ENCODE measurements at regions not wholly inside any gene's neighbourhood (a gene's known extent, or its start where the extent isn't known, plus 50 kb on each side); places are given as distances from the start of the nearest gene placed in this dataset.

DNA sequence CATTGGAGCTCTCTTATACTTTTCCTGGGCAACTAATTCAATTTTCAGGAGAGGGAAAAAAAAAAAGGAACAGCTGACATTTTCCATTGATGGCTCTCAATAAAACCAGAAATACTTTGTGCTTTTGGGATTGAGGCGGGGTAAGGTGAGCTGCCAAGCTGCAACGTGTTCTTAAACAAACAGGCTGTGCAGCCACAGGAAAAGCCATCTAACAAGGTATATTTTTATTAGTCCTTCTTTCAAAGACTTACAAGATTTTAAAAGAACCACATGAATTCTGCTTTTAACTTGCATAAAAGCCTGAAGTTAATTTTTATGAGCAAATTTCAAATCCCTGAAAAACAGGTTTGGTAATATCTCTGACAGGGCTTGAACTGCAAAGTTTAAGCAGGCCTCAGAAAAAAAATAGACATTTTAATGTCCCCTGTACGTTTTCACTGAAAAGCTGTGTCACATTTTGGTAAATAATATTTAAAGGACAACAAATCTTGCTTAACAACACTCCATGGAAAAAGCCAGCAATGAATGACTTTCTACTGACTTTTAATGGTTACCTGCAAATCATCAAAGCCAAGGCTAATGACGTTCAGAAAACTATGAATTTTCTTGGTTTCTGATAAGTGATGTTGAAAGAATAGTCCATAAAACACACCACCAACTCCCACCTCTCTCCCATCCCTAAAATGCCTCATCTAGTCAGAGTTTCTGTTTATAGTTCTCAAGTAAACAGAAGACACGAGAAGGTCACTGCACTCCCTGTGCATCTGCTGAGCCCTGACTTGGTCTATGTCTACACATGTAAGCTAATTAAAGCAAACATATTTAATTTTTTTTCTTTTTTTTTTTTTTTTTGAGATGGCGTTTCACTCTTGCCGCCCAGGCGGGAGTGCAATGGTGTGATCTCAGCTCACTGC, 433.6 kb downstream of the PIK3R1 start:
- 100% methylated on average over 1 of the region's 8 CpGs for WGBS (ENCODE audit: insufficient coverage)
- TF ChIP-seq, protein P1, sequence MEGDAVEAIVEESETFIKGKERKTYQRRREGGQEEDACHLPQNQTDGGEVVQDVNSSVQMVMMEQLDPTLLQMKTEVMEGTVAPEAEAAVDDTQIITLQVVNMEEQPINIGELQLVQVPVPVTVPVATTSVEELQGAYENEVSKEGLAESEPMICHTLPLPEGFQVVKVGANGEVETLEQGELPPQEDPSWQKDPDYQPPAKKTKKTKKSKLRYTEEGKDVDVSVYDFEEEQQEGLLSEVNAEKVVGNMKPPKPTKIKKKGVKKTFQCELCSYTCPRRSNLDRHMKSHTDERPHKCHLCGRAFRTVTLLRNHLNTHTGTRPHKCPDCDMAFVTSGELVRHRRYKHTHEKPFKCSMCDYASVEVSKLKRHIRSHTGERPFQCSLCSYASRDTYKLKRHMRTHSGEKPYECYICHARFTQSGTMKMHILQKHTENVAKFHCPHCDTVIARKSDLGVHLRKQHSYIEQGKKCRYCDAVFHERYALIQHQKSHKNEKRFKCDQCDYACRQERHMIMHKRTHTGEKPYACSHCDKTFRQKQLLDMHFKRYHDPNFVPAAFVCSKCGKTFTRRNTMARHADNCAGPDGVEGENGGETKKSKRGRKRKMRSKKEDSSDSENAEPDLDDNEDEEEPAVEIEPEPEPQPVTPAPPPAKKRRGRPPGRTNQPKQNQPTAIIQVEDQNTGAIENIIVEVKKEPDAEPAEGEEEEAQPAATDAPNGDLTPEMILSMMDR (IDR thresholded peaks at IDR 0.05): no peak
- Mint-ChIP-seq H3K27me3 (ENCODE audit: low read depth in 3 of 3) (peaks cover 0 to 4% (median 1%) of the 10 kb centered on the region in 3 donors), H3K4me3 (no peak overlapping the region), H3K36me3 (no peaks in the 10 kb centered on the region), H3K4me1 (no peaks in the 10 kb centered on the region), H3K27ac (no peak overlapping the region), H3K9me3 (peaks cover 0 to 5% (median 0%) of the 10 kb centered on the region in 7 donors)
- Histone ChIP-seq H3K9me3 (replicated peaks in 1 of 2; ENCODE audit: control insufficient read depth in 1 of 2, insufficient read depth in 1 of 2, low read length in 2 of 2) (no peaks in the 10 kb centered on the region), H4K20me1 (ENCODE audit: insufficient read depth, low read length) (no peaks in the 10 kb centered on the region), H3K4me1 (ENCODE audit: control insufficient read depth in 1 of 2, insufficient read depth in 2 of 2, low read length in 2 of 2) (no peaks in the 10 kb centered on the region), H3K27ac (ENCODE audit: low read depth in 1 of 2, low read length in 2 of 2) (no peak overlapping the region), H3K36me3 (replicated peaks in 1 of 2; ENCODE audit: control insufficient read depth in 1 of 2, insufficient read depth in 2 of 2, low read length in 2 of 2) (no peaks in the 10 kb centered on the region), H3K4me2 (replicated peaks; ENCODE audit: extremely low read depth, low read length, poor library complexity, severe bottlenecking) (no peak overlapping the region), H3K9ac (ENCODE audit: insufficient read depth, low read length, poor library complexity, severe bottlenecking) (no peak overlapping the region), H3K4me3 (replicated peaks in 1 of 3; ENCODE audit: low read depth in 2 of 3, low read length in 3 of 3) (no peak overlapping the region), H3K79me2 (ENCODE audit: insufficient read depth, low read length) (no peaks in the 10 kb centered on the region), H3K27me3 (ENCODE audit: control insufficient read depth in 2 of 2, insufficient read depth in 2 of 2, low read length in 2 of 2) (no peaks in the 10 kb centered on the region), H2AFZ (ENCODE audit: insufficient read depth, low read depth, low read length, poor library complexity, severe bottlenecking) (no peak overlapping the region)
- intact Hi-C loops (cut with micrococcal nuclease): no loop called here
- no peak for DNase-seq

DNA sequence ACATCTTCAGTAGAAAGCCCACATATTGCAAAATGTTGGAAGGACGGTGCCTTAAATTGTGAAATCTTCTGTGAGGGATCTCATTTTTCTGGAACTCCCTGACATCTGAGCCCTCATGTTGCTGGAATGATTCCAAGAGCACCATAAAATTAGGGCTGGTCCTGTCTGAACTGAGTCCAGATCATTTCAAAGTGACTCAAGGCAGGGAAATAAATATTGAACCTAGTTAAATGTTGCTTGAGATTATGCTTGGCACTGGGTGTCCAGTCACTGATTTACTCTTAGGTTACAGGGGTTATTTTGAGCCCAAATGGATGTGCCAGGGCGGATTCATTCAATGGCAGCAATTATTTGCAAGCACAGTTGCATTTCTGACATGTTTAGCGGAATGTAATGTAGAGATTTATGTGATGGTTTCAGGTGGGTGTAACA, 437.0 kb downstream of the PIK3R1 start:
- DNase-seq: no peak
- Histone ChIP-seq H2AFZ (ENCODE audit: insufficient read depth, low read depth, low read length, poor library complexity, severe bottlenecking) (no peak overlapping the region), H4K20me1 (ENCODE audit: insufficient read depth, low read length) (no peaks in the 10 kb centered on the region), H3K79me2 (ENCODE audit: insufficient read depth, low read length) (no peaks in the 10 kb centered on the region), H3K4me1 (ENCODE audit: control insufficient read depth in 1 of 2, insufficient read depth in 2 of 2, low read length in 2 of 2) (no peaks in the 10 kb centered on the region), H3K9me3 (replicated peaks in 1 of 2; ENCODE audit: control insufficient read depth in 1 of 2, insufficient read depth in 1 of 2, low read length in 2 of 2) (no peaks in the 10 kb centered on the region), H3K9ac (ENCODE audit: insufficient read depth, low read length, poor library complexity, severe bottlenecking) (no peak overlapping the region), H3K36me3 (replicated peaks in 1 of 2; ENCODE audit: control insufficient read depth in 1 of 2, insufficient read depth in 2 of 2, low read length in 2 of 2) (no peaks in the 10 kb centered on the region), H3K4me2 (replicated peaks; ENCODE audit: extremely low read depth, low read length, poor library complexity, severe bottlenecking) (no peak overlapping the region), H3K27ac (ENCODE audit: low read depth in 1 of 2, low read length in 2 of 2) (no peak overlapping the region), H3K4me3 (replicated peaks in 1 of 3; ENCODE audit: low read depth in 2 of 3, low read length in 3 of 3) (no peak overlapping the region), H3K27me3 (ENCODE audit: control insufficient read depth in 2 of 2, insufficient read depth in 2 of 2, low read length in 2 of 2) (no peaks in the 10 kb centered on the region)
- WGBS (ENCODE audit: insufficient coverage): 0% methylated on average over 1 of the region's 3 CpGs
- H3K27ac Mint-ChIP-seq: no peak overlapping the region
- TF ChIP-seq, protein P1 (IDR thresholded peaks at IDR 0.05): no peak
- no peaks in the 10 kb centered on the region for H3K36me3 Mint-ChIP-seq
- H3K27me3 Mint-ChIP-seq (ENCODE audit: low read depth in 3 of 3): peaks cover 0 to 2% (median 1%) of the 10 kb centered on the region in 3 donors
- H3K4me1 Mint-ChIP-seq: no peaks in the 10 kb centered on the region
- H3K9me3 Mint-ChIP-seq: peaks cover 0 to 3% (median 0%) of the 10 kb centered on the region in 7 donors
- intact Hi-C loops (cut with micrococcal nuclease): no loop called here
- H3K4me3 Mint-ChIP-seq: no peak overlapping the region

All from CD14-positive monocyte (primary cell).